GM21528 (cell line): ENCODE measurements at regions not wholly inside any gene's neighbourhood (a gene's known extent, or its start where the extent isn't known, plus 50 kb on each side); places are given as distances from the start of the nearest gene placed in this dataset.

Experiments used
- ATAC-seq: cut with Tn5 transposase; IDR thresholded peaks from one replicate; pipeline ENCODE4 v1.9.1; 2021; ENCODE audit warnings: mild to moderate bottlenecking, moderate library complexity; ENCODE audit not compliant: unreplicated experiment, low FRiP score

DNA sequence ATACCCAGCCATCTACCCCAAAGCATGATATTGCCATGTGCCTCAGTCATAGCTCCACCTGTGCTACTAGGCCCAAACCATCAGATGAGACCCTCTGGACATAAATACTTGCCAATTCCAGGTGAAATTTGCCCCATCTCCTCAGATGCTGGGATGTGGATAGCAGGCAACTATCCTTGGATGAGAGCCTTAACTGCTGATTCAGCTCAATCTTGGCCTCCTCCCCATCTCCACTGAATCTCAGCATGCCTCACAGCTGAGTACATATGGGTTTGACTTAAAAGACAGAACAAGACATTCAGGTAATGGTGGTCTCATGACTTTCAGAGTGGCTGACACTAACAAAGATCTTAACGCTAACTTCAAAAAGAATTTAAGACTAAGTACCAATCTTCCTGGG, 50.8 kb upstream of the KLHL13 start:
- ATAC-seq: no peak

- no peak for ATAC-seq
Observed at GRCh38 chrX:118171356-118171755, 54.7 kb upstream of the KLHL13 start.

GRCh38 chrX:118174516-118175098, 58.0 kb upstream of the KLHL13 start:
- ATAC-seq: no peak

- no peak for ATAC-seq
Observed at GRCh38 chrX:118177708-118178107, 61.1 kb upstream of the KLHL13 start.

DNA sequence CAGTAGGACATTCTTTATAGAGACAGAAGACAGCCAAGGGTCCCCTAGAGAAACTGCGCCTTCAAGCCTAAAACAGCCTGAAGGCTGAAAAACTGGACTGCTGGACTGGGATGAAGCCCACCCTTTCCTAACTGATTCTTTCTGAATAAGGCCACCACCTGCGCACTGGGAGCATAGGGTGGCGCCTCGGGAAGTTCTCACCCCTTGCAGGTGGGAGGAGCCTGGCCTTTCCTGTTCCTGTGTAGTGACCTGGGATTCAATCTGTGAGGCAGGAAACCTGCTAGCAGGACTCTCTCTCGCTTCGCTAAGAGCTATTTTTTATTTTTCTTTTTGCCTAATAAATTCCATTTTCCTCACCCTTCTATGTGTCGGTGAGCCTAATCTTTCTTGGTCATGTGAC, 61.8 kb upstream of the KLHL13 start:
- ATAC-seq: no peak

- no peak for ATAC-seq
Observed at GRCh38 chrX:118179161-118179560, 62.6 kb upstream of the KLHL13 start.

GRCh38 chrX:118179718-118180117, 63.1 kb upstream of the KLHL13 start:
- no peak for ATAC-seq

DNA sequence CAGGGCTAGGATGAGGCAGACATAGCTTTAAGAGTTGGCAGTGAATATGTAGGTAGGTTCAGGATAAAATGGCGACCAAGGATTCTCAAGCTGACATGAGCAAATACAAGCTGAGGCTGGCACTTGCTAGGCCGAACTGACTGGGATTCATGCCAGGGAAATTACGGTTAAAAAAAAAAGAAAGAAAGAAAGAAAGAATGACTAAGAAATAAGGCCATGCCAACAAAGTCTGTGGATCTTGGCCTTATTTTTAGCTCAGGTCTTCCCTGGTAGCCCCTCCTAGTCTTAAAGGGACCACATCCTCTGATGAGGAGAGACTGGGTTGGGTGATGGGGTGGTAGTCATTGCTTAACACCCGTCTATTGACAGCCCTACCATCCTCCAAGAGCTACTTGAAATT, 64.4 kb upstream of the KLHL13 start:
- ATAC-seq: no peak

GRCh38 chrX:118182025-118182424, 65.4 kb upstream of the KLHL13 start:
- ATAC-seq: no peak

- ATAC-seq: no peak
Observed at GRCh38 chrX:118182681-118183080, 66.1 kb upstream of the KLHL13 start.

GRCh38 chrX:118183606-118184005, 67.0 kb upstream of the KLHL13 start:
- ATAC-seq: no peak

DNA sequence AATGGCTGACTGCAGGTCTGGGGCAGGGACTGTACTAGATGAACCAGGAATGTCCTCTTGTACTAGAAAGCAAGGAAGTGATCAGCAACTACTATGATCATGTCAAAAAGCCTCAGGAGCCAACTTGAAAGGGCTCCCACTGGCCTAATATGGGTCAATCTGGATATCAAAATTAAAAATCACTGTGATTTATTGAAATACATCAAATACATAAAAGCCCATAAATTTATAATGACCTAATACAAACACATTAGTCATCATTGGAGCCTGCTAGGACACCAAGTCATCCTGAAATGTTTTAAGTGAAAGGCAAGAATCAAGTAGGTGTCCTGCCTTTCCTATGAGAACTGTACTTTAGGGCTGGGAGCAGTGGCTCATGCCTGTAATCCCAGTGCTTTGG, 70.5 kb upstream of the KLHL13 start:
- ATAC-seq: no peak

DNA sequence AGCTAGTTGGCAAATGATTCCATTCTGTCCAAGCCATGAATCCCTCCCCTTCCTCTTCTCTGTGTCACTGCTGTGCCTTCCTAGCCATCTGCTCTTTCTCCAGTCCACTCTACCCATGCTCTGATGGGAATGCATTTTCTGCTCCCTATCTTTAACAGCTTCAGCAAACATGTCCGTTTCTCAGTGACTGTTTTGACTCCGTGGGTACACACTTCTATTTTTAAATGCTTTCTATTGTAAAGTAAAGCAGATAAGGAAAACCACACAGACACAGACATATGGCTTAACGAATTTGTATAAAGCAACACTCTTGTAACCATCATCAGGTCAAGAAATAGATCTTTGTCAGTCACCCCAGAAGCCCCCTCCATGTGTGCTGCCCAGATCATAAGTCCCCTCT, 72.4 kb upstream of the KLHL13 start:
- no peak for ATAC-seq

DNA sequence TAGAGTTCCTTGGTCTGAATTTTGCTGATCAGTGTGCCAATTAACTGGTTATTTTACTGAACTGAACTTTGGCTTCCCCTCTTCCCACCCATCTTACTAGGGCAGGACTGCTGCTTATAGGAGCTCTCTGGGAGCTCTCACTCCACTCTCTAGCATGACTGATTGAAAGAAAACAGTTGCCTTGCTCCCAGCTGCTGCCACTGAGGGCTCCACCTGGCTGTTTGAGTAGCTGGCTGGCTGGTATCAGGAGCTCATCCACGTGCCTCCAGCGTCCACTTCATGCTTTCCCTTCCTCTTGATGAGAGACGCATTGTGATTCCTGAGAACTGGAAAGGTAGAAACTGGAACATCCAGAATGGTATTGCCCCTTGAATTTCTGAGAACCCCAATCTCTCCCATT, 73.0 kb upstream of the KLHL13 start:
- ATAC-seq: no peak

DNA sequence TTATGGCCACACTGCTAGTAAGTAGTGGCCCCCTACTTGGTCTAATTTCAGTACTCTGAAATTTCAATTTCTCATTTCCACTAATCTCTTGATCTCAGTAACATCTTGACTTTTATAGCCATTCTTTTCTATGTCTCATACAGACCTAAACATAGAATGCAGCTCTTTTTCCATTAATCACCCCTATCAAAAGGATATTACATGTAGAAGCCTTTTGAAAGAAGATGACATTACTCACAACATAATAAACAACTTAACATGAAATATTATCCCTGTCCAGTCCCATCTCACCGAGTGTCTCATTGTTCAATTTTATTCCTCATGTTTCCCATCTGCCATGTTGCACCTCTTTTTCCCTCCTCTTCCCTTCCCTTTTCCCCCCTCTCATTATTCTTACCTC, 81.1 kb upstream of the KLHL13 start:
- ATAC-seq: no peak

DNA sequence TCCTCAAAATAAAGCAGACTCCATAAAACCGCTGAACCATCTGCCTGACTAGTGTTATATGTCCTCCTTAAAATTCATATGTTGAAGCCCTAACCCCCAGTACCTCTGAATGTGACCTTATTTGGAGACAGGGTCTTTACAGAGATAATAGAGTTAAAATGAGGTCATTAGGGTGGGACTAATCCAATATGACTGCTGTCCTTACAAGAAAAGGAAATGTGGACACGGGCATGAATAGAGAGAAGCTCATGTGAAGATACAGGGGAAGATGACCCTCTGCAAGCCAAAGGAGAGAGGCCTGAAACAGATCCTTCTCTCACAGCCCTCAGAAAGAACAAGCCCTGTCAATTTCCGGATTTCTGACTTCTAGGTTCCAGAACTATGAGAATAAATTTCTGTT, 82.0 kb upstream of the KLHL13 start:
- no peak for ATAC-seq

- no peak for ATAC-seq
Observed at GRCh38 chrX:118199997-118200396, 83.4 kb upstream of the KLHL13 start.

GRCh38 chrX:118205421-118206395, 89.1 kb upstream of the KLHL13 start:
- no peak for ATAC-seq

- ATAC-seq: no peak
Observed at GRCh38 chrX:118207831-118208453, 91.3 kb upstream of the KLHL13 start.

GRCh38 chrX:118208481-118208880, 91.9 kb upstream of the KLHL13 start:
- no peak for ATAC-seq
